Nephron (organoid): ENCODE measurements at regions not wholly inside any gene's neighbourhood (a gene's known extent, or its start where the extent isn't known, plus 50 kb on each side); places are given as distances from the start of the nearest gene placed in this dataset.

Source experiments
- H3K27ac Mint-ChIP-seq, 3 experiments: 2 replicates each; pipeline ENCODE4 v1.8.0; 2020; ENCODE audit warnings: mixed read lengths in 3 of 3, mild to moderate bottlenecking in 2 of 3, moderate library complexity in 1 of 3
- H3K27me3 Mint-ChIP-seq: 2 replicates; pipeline ENCODE4 v1.8.0; 2021; ENCODE audit warnings: low read depth, mild to moderate bottlenecking, moderate library complexity, mixed read lengths
- H3K36me3 Mint-ChIP-seq: 2 replicates; pipeline ENCODE4 v1.8.0; 2020; ENCODE audit warnings: low read depth, mixed read lengths
- H3K4me1 Mint-ChIP-seq: 2 replicates; pipeline ENCODE4 v1.8.0; 2020; ENCODE audit warnings: mixed read lengths
- H3K4me3 Mint-ChIP-seq, 3 experiments: 2 replicates each; pipeline ENCODE4 v1.8.0; 2020; ENCODE audit warnings: mild to moderate bottlenecking in 3 of 3, mixed read lengths in 3 of 3, moderate library complexity in 2 of 3
- H3K9me3 Mint-ChIP-seq: 2 replicates; pipeline ENCODE4 v1.8.0; 2020; ENCODE audit warnings: mixed read lengths
- CTCF ChIP-seq, 3 experiments: fragments of 200-600 bp; sonication (generic); IDR thresholded peaks; one replicate each; pipeline ENCODE4 v1.5.0; 2021; ENCODE audit warnings: antibody characterized with exemption in 3 of 3; ENCODE audit not compliant: unreplicated experiment in 3 of 3

- H3K4me3 Mint-ChIP-seq: no peak overlapping the region
- TF ChIP-seq CTCF (IDR thresholded peaks at IDR 0.05; ENCODE audit: unreplicated experiment in 3 of 3): no peak
- H3K36me3 Mint-ChIP-seq: no peaks in the 10 kb centered on the region
Observed at GRCh38 chr6:169162249-169162648, 91.4 kb downstream of the THBS2 start.

GRCh38 chr6:169161572-169162167 lies 92.0 kb downstream of the THBS2 start:
- Mint-ChIP-seq H3K4me1 (peaks cover 72% of the 10 kb centered on the region), H3K27ac (peak overlapping the region; percentile 8 to 93 (median 86)), H3K4me3 (peak overlapping the region in 1 of 3 experiments; percentile 3), H3K36me3 (no peaks in the 10 kb centered on the region), H3K9me3 (peaks cover 3% of the 10 kb centered on the region), H3K27me3 (peaks cover 7% of the 10 kb centered on the region)
- no peak for TF ChIP-seq CTCF (IDR thresholded peaks at IDR 0.05; ENCODE audit: unreplicated experiment in 3 of 3)

More at GRCh38 chr6:169162249-169162648, 91.4 kb downstream of the THBS2 start:
- Mint-ChIP-seq H3K27ac (peak overlapping the region in 2 of 3 experiments; percentile 78 to 86), H3K9me3 (peaks cover 3% of the 10 kb centered on the region), H3K27me3 (peaks cover 7% of the 10 kb centered on the region), H3K4me1 (peaks cover 67% of the 10 kb centered on the region)

- H3K27me3 Mint-ChIP-seq: peaks cover 7% of the 10 kb centered on the region
- no peak for TF ChIP-seq CTCF (IDR thresholded peaks at IDR 0.05; ENCODE audit: unreplicated experiment in 3 of 3)
- peak overlapping the region; percentile 8 to 93 (median 86) for H3K27ac Mint-ChIP-seq
- peaks cover 3% of the 10 kb centered on the region for H3K9me3 Mint-ChIP-seq
- H3K36me3 Mint-ChIP-seq: no peaks in the 10 kb centered on the region
- peaks cover 71% of the 10 kb centered on the region for H3K4me1 Mint-ChIP-seq
- H3K4me3 Mint-ChIP-seq: peak overlapping the region in 1 of 3 experiments; percentile 3
Observed at GRCh38 chr6:169160855-169161560, 92.6 kb downstream of the THBS2 start.

GRCh38 chr6:169160091-169160854 lies 93.4 kb downstream of the THBS2 start:
- Mint-ChIP-seq H3K27me3 (peaks cover 11% of the 10 kb centered on the region), H3K27ac (peak overlapping the region; percentile 47 to 100 (median 100)), H3K36me3 (no peaks in the 10 kb centered on the region), H3K4me3 (no peak overlapping the region), H3K9me3 (peaks cover 3% of the 10 kb centered on the region), H3K4me1 (peaks cover 71% of the 10 kb centered on the region)
- no peak for TF ChIP-seq CTCF (IDR thresholded peaks at IDR 0.05; ENCODE audit: unreplicated experiment in 3 of 3)

- H3K9me3 Mint-ChIP-seq: peaks cover 3% of the 10 kb centered on the region
- H3K36me3 Mint-ChIP-seq: no peaks in the 10 kb centered on the region
- H3K4me3 Mint-ChIP-seq: no peak overlapping the region
- H3K27me3 Mint-ChIP-seq: peaks cover 12% of the 10 kb centered on the region
- peaks cover 70% of the 10 kb centered on the region for H3K4me1 Mint-ChIP-seq
- peak overlapping the region; percentile 47 to 100 (median 100) for H3K27ac Mint-ChIP-seq
- no peak for TF ChIP-seq CTCF (IDR thresholded peaks at IDR 0.05; ENCODE audit: unreplicated experiment in 3 of 3)
Observed at GRCh38 chr6:169159331-169159730, 94.3 kb downstream of the THBS2 start.
